ENCODE measurements at regions not wholly inside any gene's neighbourhood (a gene's known extent, or its start where the extent isn't known, plus 50 kb on each side); places are given as distances from the start of the nearest gene placed in this dataset.

GRCh38 chr10:78891741-78892140 lies 177.0 kb upstream of the ZMIZ1 start:
- no peak for ATAC-seq
- no peak for TF ChIP-seq CTCF (IDR thresholded peaks at IDR 0.05)
- intact Hi-C loops (cut with DNase I): no loop called here
- H3K36me3 ChIP-seq: no peaks in the 10 kb centered on the region
- H3K9me3 ChIP-seq: peaks cover 0 to under 1% of the 10 kb centered on the region in 2 donors
- H3K27ac ChIP-seq: no peak overlapping the region
- no peak for DNase-seq
- no peaks in the 10 kb centered on the region for H3K27me3 ChIP-seq
- no peak overlapping the region for H3K4me3 ChIP-seq
- no peaks in the 10 kb centered on the region for H3K4me1 ChIP-seq

- H3K36me3 ChIP-seq: no peaks in the 10 kb centered on the region
- no peaks in the 10 kb centered on the region for H3K4me1 ChIP-seq
- no peak overlapping the region for H3K4me3 ChIP-seq
- no peak for ATAC-seq
- intact Hi-C loops (cut with DNase I): no loop called here
- no peak for TF ChIP-seq CTCF (IDR thresholded peaks at IDR 0.05)
- no peak overlapping the region for H3K27ac ChIP-seq
- H3K27me3 ChIP-seq: no peaks in the 10 kb centered on the region
- DNase-seq: no peak
- H3K9me3 ChIP-seq: no peaks in the 10 kb centered on the region
Observed at GRCh38 chr10:78892338-78893176, 176.2 kb upstream of the ZMIZ1 start.

GRCh38 chr10:78893217-78893616 lies 175.5 kb upstream of the ZMIZ1 start:
- DNase-seq: no peak
- no peaks in the 10 kb centered on the region for H3K36me3 ChIP-seq
- H3K4me3 ChIP-seq: no peak overlapping the region
- TF ChIP-seq CTCF (IDR thresholded peaks at IDR 0.05): no peak
- no peaks in the 10 kb centered on the region for H3K4me1 ChIP-seq
- no peak for ATAC-seq
- H3K27me3 ChIP-seq: no peaks in the 10 kb centered on the region
- no peak overlapping the region for H3K27ac ChIP-seq
- intact Hi-C loops (cut with DNase I): no loop called here
- no peaks in the 10 kb centered on the region for H3K9me3 ChIP-seq

- H3K4me1 ChIP-seq: no peaks in the 10 kb centered on the region
- H3K27ac ChIP-seq: no peak overlapping the region
- intact Hi-C loops (cut with DNase I): no loop called here
- H3K4me3 ChIP-seq: no peak overlapping the region
- no peaks in the 10 kb centered on the region for H3K36me3 ChIP-seq
- TF ChIP-seq CTCF (IDR thresholded peaks at IDR 0.05): no peak
- ATAC-seq: no peak
- H3K9me3 ChIP-seq: no peaks in the 10 kb centered on the region
- no peak for DNase-seq
- no peaks in the 10 kb centered on the region for H3K27me3 ChIP-seq
Observed at GRCh38 chr10:78894089-78894840, 174.5 kb upstream of the ZMIZ1 start.

- no peak overlapping the region for H3K27ac ChIP-seq
- intact Hi-C loops (cut with DNase I): no loop called here
- H3K27me3 ChIP-seq: no peaks in the 10 kb centered on the region
- no peak for ATAC-seq
- TF ChIP-seq CTCF (IDR thresholded peaks at IDR 0.05): no peak
- no peaks in the 10 kb centered on the region for H3K9me3 ChIP-seq
- DNase-seq: no peak
- no peaks in the 10 kb centered on the region for H3K4me1 ChIP-seq
- H3K36me3 ChIP-seq: no peaks in the 10 kb centered on the region
- no peak overlapping the region for H3K4me3 ChIP-seq
Observed at GRCh38 chr10:78894841-78895195, 173.9 kb upstream of the ZMIZ1 start.

All from left lung (tissue), 4 donors.